GM23338 (cell line): ENCODE measurements at regions not wholly inside any gene's neighbourhood (a gene's known extent, or its start where the extent isn't known, plus 50 kb on each side); places are given as distances from the start of the nearest gene placed in this dataset.

Source experiments
- ATAC-seq: fragments of 200-7000 bp; cut with Tn5 transposase; 3 replicates; pipeline ENCODE4 v1.9.1; 2020
- DNase-seq: peaks from one replicate; pipeline ENCODE4 v3.0.0-alpha.2; 2015; ENCODE audit warnings: low spot score
- H2AFZ ChIP-seq: fragments of 200-600 bp; sonication (generic); 2 replicates; pipeline ENCODE4 v1.8.0; 2016; ENCODE audit warnings: antibody characterized with exemption, mild to moderate bottlenecking, moderate library complexity
- H3F3A ChIP-seq: fragments of 200-600 bp; sonication (generic); replicated peaks from 2 replicates; pipeline ENCODE4 v1.8.0; 2017; ENCODE audit warnings: antibody characterized with exemption, mixed run types, low read depth
- H3K27ac ChIP-seq: fragments of 200-600 bp; sonication (generic); 2 replicates; pipeline ENCODE4 v1.6.1; 2016; ENCODE audit warnings: low read depth
- H3K27me3 ChIP-seq: fragments of 200-600 bp; sonication (generic); 2 replicates; pipeline ENCODE4 v1.8.0; 2016; ENCODE audit warnings: mild to moderate bottlenecking, mixed run types, moderate library complexity; ENCODE audit not compliant: insufficient read depth
- H3K36me3 ChIP-seq: fragments of 200-600 bp; sonication (generic); 2 replicates; pipeline ENCODE4 v1.8.0; 2016; ENCODE audit warnings: mild to moderate bottlenecking; ENCODE audit not compliant: insufficient read depth
- H3K4me1 ChIP-seq: fragments of 200-600 bp; sonication (generic); 2 replicates; pipeline ENCODE4 v1.8.0; 2016; ENCODE audit warnings: mild to moderate bottlenecking, moderate library complexity; ENCODE audit not compliant: insufficient read depth
- H3K4me2 ChIP-seq: fragments of 200-600 bp; sonication (generic); 2 replicates; pipeline ENCODE4 v1.7.1; 2017; ENCODE audit warnings: mixed run types
- H3K4me3 ChIP-seq: fragments of 200-600 bp; sonication (generic); 2 replicates; pipeline ENCODE4 v1.6.1; 2016; ENCODE audit warnings: mixed run types
- H3K79me2 ChIP-seq: fragments of 200-600 bp; sonication (generic); replicated peaks from 2 replicates; pipeline ENCODE4 v1.8.0; 2017; ENCODE audit warnings: mild to moderate bottlenecking; ENCODE audit not compliant: insufficient read depth
- H3K9me2 ChIP-seq: fragments of 200-600 bp; sonication (generic); 2 replicates; pipeline ENCODE4 v1.8.0; 2017; ENCODE audit not compliant: insufficient read depth
- H4K20me1 ChIP-seq: fragments of 200-600 bp; sonication (generic); replicated peaks from 2 replicates; pipeline ENCODE4 v1.8.0; 2017; ENCODE audit warnings: mild to moderate bottlenecking; ENCODE audit not compliant: insufficient read depth
- H3K27ac Mint-ChIP-seq: 2 replicates; pipeline ENCODE4 v1.8.0; 2020; ENCODE audit warnings: inconsistent platforms, mild to moderate bottlenecking, moderate library complexity, mixed read lengths
- H3K27me3 Mint-ChIP-seq: 3 replicates; pipeline ENCODE4 v1.8.0; 2022; ENCODE audit warnings: low read depth, mild to moderate bottlenecking, moderate library complexity, mixed read lengths, inconsistent platforms; ENCODE audit not compliant: insufficient read depth, poor library complexity
- H3K36me3 Mint-ChIP-seq: 3 replicates; pipeline ENCODE4 v1.8.0; 2021; ENCODE audit warnings: low read depth, mild to moderate bottlenecking, inconsistent platforms, moderate library complexity, mixed read lengths
- H3K4me1 Mint-ChIP-seq: 3 replicates; pipeline ENCODE4 v1.8.0; 2020; ENCODE audit warnings: mild to moderate bottlenecking, inconsistent platforms, mixed read lengths
- H3K4me3 Mint-ChIP-seq: 3 replicates; pipeline ENCODE4 v1.8.0; 2021; ENCODE audit warnings: moderate library complexity, mild to moderate bottlenecking, inconsistent platforms, mixed read lengths
- H3K9me3 Mint-ChIP-seq: 3 replicates; pipeline ENCODE4 v1.8.0; 2020; ENCODE audit warnings: moderate library complexity, mild to moderate bottlenecking, inconsistent platforms, mixed read lengths
- CREB1 ChIP-seq: fragments of 250-450 bp; sonication (Bioruptor Pico); IDR thresholded peaks from 2 replicates; pipeline ENCODE4 v1.5.0; 2020; ENCODE audit warnings: low read depth, mild to moderate bottlenecking, moderate library complexity
- ETS1 ChIP-seq: IDR thresholded peaks from 2 replicates; pipeline ENCODE4 v1.6.1; 2016; ENCODE audit warnings: antibody characterized with exemption
- EZH2phosphoT487 ChIP-seq: fragments of 200-600 bp; sonication (generic); IDR thresholded peaks from one replicate; pipeline ENCODE4 v1.8.1; 2018; ENCODE audit warnings: antibody characterized with exemption; ENCODE audit not compliant: unreplicated experiment
- REST ChIP-seq: IDR thresholded peaks from one replicate; pipeline ENCODE4 v1.6.1; 2018; ENCODE audit warnings: antibody characterized with exemption; ENCODE audit not compliant: unreplicated experiment
- ZNF114 ChIP-seq: fragments of 250-450 bp; sonication (Bioruptor Pico); IDR thresholded peaks from 2 replicates; pipeline ENCODE4 v1.5.0; 2020; ENCODE audit warnings: mild to moderate bottlenecking, moderate library complexity
- ZNF331 ChIP-seq: fragments of 250-450 bp; sonication (Bioruptor Pico); IDR thresholded peaks from 2 replicates; pipeline ENCODE4 v1.5.0; 2020; ENCODE audit warnings: low read depth, mild to moderate bottlenecking, moderate library complexity
- TF ChIP-seq, protein P1 (sequence below): fragments of 250-450 bp; sonication (Bioruptor Pico); IDR thresholded peaks from 2 replicates; pipeline ENCODE4 v1.5.0; 2020; ENCODE audit warnings: mild to moderate bottlenecking, moderate library complexity

GRCh38 chr6:836276-836853 is 143.4 kb upstream of the EXOC2 start (continued):
- TF ChIP-seq ETS1 = no peak
- TF ChIP-seq REST = no peak
- no peak for TF ChIP-seq ZNF114 (CRISPR knock-in tag)

GRCh38 chr6:835476-836160 is 142.7 kb upstream of the EXOC2 start:
- Histone ChIP-seq H3K4me1 (peaks cover 12% of the 10 kb centered on the region), H3F3A (no peaks in the 10 kb centered on the region), H2AFZ (no peak overlapping the region), H3K4me2 (no peak overlapping the region), H4K20me1 (no peaks in the 10 kb centered on the region), H3K4me3 (no peak overlapping the region), H3K27ac (no peak overlapping the region), H3K79me2 (no peaks in the 10 kb centered on the region), H3K9me2 (no peaks in the 10 kb centered on the region), H3K36me3 (no peaks in the 10 kb centered on the region), H3K27me3 (no peaks in the 10 kb centered on the region)
- Mint-ChIP-seq H3K4me1 (peaks cover 18% of the 10 kb centered on the region), H3K27ac (no peak overlapping the region), H3K9me3 (peaks cover 25% of the 10 kb centered on the region), H3K27me3 (peaks cover 8% of the 10 kb centered on the region), H3K4me3 (no peak overlapping the region), H3K36me3 (peaks cover 26% of the 10 kb centered on the region; the same call in 2 of the 3 replicates)
- DNase-seq = no peak
- no peak for ATAC-seq
- TF ChIP-seq CREB1 (CRISPR knock-in tag) = no peak
- no peak for TF ChIP-seq EZH2phosphoT487
- TF ChIP-seq ZNF114 (CRISPR knock-in tag) = no peak
- no peak for TF ChIP-seq REST
- TF ChIP-seq ZNF331 (CRISPR knock-in tag) = no peak
- TF ChIP-seq, protein P1, sequence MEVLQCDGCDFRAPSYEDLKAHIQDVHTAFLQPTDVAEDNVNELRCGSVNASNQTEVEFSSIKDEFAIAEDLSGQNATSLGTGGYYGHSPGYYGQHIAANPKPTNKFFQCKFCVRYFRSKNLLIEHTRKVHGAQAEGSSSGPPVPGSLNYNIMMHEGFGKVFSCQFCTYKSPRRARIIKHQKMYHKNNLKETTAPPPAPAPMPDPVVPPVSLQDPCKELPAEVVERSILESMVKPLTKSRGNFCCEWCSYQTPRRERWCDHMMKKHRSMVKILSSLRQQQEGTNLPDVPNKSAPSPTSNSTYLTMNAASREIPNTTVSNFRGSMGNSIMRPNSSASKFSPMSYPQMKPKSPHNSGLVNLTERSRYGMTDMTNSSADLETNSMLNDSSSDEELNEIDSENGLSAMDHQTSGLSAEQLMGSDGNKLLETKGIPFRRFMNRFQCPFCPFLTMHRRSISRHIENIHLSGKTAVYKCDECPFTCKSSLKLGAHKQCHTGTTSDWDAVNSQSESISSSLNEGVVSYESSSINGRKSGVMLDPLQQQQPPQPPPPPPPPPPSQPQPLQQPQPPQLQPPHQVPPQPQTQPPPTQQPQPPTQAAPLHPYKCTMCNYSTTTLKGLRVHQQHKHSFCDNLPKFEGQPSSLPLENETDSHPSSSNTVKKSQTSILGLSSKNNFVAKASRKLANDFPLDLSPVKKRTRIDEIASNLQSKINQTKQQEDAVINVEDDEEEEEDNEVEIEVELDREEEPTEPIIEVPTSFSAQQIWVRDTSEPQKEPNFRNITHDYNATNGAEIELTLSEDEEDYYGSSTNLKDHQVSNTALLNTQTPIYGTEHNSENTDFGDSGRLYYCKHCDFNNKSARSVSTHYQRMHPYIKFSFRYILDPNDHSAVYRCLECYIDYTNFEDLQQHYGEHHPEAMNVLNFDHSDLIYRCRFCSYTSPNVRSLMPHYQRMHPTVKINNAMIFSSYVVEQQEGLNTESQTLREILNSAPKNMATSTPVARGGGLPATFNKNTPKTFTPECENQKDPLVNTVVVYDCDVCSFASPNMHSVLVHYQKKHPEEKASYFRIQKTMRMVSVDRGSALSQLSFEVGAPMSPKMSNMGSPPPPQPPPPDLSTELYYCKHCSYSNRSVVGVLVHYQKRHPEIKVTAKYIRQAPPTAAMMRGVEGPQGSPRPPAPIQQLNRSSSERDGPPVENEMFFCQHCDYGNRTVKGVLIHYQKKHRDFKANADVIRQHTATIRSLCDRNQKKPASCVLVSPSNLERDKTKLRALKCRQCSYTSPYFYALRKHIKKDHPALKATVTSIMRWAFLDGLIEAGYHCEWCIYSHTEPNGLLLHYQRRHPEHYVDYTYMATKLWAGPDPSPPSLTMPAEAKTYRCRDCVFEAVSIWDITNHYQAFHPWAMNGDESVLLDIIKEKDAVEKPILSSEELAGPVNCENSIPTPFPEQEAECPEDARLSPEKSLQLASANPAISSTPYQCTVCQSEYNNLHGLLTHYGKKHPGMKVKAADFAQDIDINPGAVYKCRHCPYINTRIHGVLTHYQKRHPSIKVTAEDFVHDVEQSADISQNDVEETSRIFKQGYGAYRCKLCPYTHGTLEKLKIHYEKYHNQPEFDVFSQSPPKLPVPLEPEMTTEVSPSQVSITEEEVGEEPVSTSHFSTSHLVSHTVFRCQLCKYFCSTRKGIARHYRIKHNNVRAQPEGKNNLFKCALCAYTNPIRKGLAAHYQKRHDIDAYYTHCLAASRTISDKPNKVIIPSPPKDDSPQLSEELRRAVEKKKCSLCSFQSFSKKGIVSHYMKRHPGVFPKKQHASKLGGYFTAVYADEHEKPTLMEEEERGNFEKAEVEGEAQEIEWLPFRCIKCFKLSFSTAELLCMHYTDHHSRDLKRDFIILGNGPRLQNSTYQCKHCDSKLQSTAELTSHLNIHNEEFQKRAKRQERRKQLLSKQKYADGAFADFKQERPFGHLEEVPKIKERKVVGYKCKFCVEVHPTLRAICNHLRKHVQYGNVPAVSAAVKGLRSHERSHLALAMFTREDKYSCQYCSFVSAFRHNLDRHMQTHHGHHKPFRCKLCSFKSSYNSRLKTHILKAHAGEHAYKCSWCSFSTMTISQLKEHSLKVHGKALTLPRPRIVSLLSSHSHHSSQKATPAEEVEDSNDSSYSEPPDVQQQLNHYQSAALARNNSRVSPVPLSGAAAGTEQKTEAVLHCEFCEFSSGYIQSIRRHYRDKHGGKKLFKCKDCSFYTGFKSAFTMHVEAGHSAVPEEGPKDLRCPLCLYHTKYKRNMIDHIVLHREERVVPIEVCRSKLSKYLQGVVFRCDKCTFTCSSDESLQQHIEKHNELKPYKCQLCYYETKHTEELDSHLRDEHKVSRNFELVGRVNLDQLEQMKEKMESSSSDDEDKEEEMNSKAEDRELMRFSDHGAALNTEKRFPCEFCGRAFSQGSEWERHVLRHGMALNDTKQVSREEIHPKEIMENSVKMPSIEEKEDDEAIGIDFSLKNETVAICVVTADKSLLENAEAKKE (CRISPR knock-in tag) = no peak
- no peak for TF ChIP-seq ETS1
